Neuronal stem cell (in vitro differentiated cells): ENCODE measurements at regions not wholly inside any gene's neighbourhood (a gene's known extent, or its start where the extent isn't known, plus 50 kb on each side); places are given as distances from the start of the nearest gene placed in this dataset.

ENCODE experiments used
- DNase-seq: peaks from one replicate; pipeline ENCODE4 v3.0.0-alpha.2; 2013; ENCODE audit warnings: low spot score
- H2AFZ ChIP-seq: one replicate; pipeline ENCODE4 v1.6.1; 2013; ENCODE audit warnings: mild to moderate bottlenecking, low read length, inconsistent platforms
- H2AK5ac ChIP-seq: 2 replicates; pipeline ENCODE4 v1.6.1; 2013; ENCODE audit warnings: low read depth, mild to moderate bottlenecking, inconsistent platforms, low read length, moderate library complexity, mixed read lengths
- H2BK120ac ChIP-seq: 2 replicates; pipeline ENCODE4 v1.6.1; 2013; ENCODE audit warnings: low read depth, mild to moderate bottlenecking, inconsistent platforms, low read length, moderate library complexity, mixed read lengths
- H2BK12ac ChIP-seq: one replicate; pipeline ENCODE4 v1.6.1; 2013; ENCODE audit warnings: low read length, inconsistent platforms
- H2BK15ac ChIP-seq: 2 replicates; pipeline ENCODE4 v1.6.1; 2013; ENCODE audit warnings: mild to moderate bottlenecking, low read length, inconsistent platforms, mixed read lengths
- H2BK5ac ChIP-seq: one replicate; pipeline ENCODE4 v1.6.1; 2013; ENCODE audit warnings: inconsistent platforms, mild to moderate bottlenecking, low read length, moderate library complexity
- H3K14ac ChIP-seq: one replicate; pipeline ENCODE4 v1.6.1; 2013; ENCODE audit warnings: low read length, inconsistent platforms
- H3K18ac ChIP-seq: 2 replicates; pipeline ENCODE4 v1.6.1; 2013; ENCODE audit warnings: low read length, inconsistent platforms
- H3K23ac ChIP-seq: 2 replicates; pipeline ENCODE4 v1.6.1; 2013; ENCODE audit warnings: low read depth, mild to moderate bottlenecking, mixed read lengths, low read length, inconsistent platforms; ENCODE audit not compliant: poor library complexity
- H3K27ac ChIP-seq: replicated peaks from 3 replicates; pipeline ENCODE4 v1.5.1; 2013; ENCODE audit warnings: low read length, inconsistent platforms
- H3K27me3 ChIP-seq, 3 experiments: 2 replicates each; pipeline ENCODE4 v1.6.1; 2013; ENCODE audit warnings: low read length in 3 of 3, mild to moderate bottlenecking in 2 of 3, inconsistent platforms in 1 of 3, low read depth in 1 of 3, mixed read lengths in 1 of 3, moderate library complexity in 1 of 3; ENCODE audit not compliant: control insufficient read depth in 3 of 3, insufficient read depth in 3 of 3
- H3K36me3 ChIP-seq, 2 donors: replicated peaks in 1 of 2; 2 replicates each; pipeline ENCODE4 v1.6.1; 2013; ENCODE audit warnings: low read length in 2 of 2; ENCODE audit not compliant: control insufficient read depth in 2 of 2, insufficient read depth in 2 of 2
- H3K4ac ChIP-seq: 2 replicates; pipeline ENCODE4 v1.6.1; 2013; ENCODE audit warnings: inconsistent platforms, mild to moderate bottlenecking, low read length, moderate library complexity
- H3K4me1 ChIP-seq, 2 donors: 1 replicate in 1 of 2; 2 replicates in 1 of 2; pipeline ENCODE4 v1.6.1; 2013; ENCODE audit warnings: low read length in 2 of 2, low read depth in 1 of 2; ENCODE audit not compliant: control insufficient read depth in 2 of 2, insufficient read depth in 1 of 2
- H3K4me2 ChIP-seq: one replicate; pipeline ENCODE4 v1.6.1; 2013; ENCODE audit warnings: mild to moderate bottlenecking, low read length, inconsistent platforms; ENCODE audit not compliant: insufficient read depth, poor library complexity, severe bottlenecking
- H3K4me3 ChIP-seq, 2 donors: 2 replicates each; pipeline ENCODE4 v1.5.1; 2013; ENCODE audit warnings: low read length in 2 of 2, mild to moderate bottlenecking in 2 of 2, inconsistent platforms in 1 of 2, moderate library complexity in 1 of 2
- H3K79me1 ChIP-seq: one replicate; pipeline ENCODE4 v1.6.1; 2013; ENCODE audit warnings: low read depth, mild to moderate bottlenecking, inconsistent platforms, low read length, moderate library complexity
- H3K9ac ChIP-seq: one replicate; pipeline ENCODE4 v1.6.1; 2013; ENCODE audit warnings: mild to moderate bottlenecking, low read depth, low read length, inconsistent platforms; ENCODE audit not compliant: poor library complexity
- H3K9me3 ChIP-seq, 2 donors: replicated peaks in 1 of 2; 2 replicates each; pipeline versions ENCODE3 to v1.6.1; 2013; ENCODE audit warnings: low read length in 2 of 2, mild to moderate bottlenecking in 2 of 2, inconsistent platforms in 1 of 2, low read depth in 1 of 2, mixed read lengths in 1 of 2, moderate library complexity in 1 of 2; ENCODE audit not compliant: control insufficient read depth in 2 of 2, insufficient read depth in 1 of 2
- H4K8ac ChIP-seq: one replicate; pipeline ENCODE4 v1.6.1; 2013; ENCODE audit warnings: low read depth, mild to moderate bottlenecking, inconsistent platforms, low read length, moderate library complexity
- H4K91ac ChIP-seq: one replicate; pipeline ENCODE4 v1.6.1; 2013; ENCODE audit warnings: low read length, low read depth, mild to moderate bottlenecking, inconsistent platforms; ENCODE audit not compliant: poor library complexity
- WGBS, 2 donors: extraction: QIAGEN DNeasy Blood & Tissue Kit; methylation state at CpG; one replicate each; pipeline ENCODE4 v1.1.7; 2013; ENCODE audit warnings: missing lambda C conversion rate in 2 of 2, mixed read lengths in 1 of 2; ENCODE audit not compliant: insufficient read length in 2 of 2, insufficient replicate concordance in 1 of 2; ENCODE audit errors: extremely low coverage in 2 of 2; 5-methylcytosine and 5-hydroxymethylcytosine counted together

DNA sequence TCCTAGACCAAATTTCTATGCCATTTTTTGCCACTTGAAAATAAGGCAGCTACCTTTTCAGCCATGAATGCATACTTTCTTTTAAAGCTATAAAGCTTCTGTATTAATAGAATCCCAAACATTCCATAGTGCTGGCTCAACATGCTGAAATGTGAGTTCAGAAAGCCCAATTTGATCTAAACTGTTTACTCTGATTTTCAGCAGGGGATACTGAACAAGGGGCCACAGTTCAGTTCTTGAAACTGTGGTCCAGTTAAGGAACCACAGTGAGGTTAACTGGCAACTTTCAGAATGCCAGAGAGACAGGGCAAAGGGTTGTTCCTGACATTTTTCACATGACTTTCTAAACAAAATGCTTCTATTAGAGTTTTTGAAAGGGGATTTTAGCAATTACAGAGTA lies 85.7 kb upstream of the COL11A1 start:
- no peak overlapping the region for H4K91ac ChIP-seq
- H2AK5ac ChIP-seq, result no peak overlapping the region
- H3K27ac ChIP-seq, result no peak overlapping the region
- H3K18ac ChIP-seq, result no peak overlapping the region
- no peak overlapping the region for H3K4me3 ChIP-seq
- H2BK5ac ChIP-seq, result no peak overlapping the region
- H3K9ac ChIP-seq, result no peak overlapping the region
- DNase-seq, result no peak
- no peak overlapping the region for H2BK15ac ChIP-seq
- no peak overlapping the region for H3K4me2 ChIP-seq
- H3K14ac ChIP-seq, result no peak overlapping the region
- no peaks in the 10 kb centered on the region for H3K27me3 ChIP-seq
- no peaks in the 10 kb centered on the region for H3K36me3 ChIP-seq
- H4K8ac ChIP-seq, result no peak overlapping the region
- H3K79me1 ChIP-seq, result no peaks in the 10 kb centered on the region
- H3K23ac ChIP-seq, result no peak overlapping the region
- H2AFZ ChIP-seq, result peak overlapping the region; percentile 60
- H3K4ac ChIP-seq, result no peak overlapping the region
- H3K9me3 ChIP-seq, result no peaks in the 10 kb centered on the region
- H3K4me1 ChIP-seq, result no peaks in the 10 kb centered on the region
- H2BK12ac ChIP-seq, result no peak overlapping the region
- H2BK120ac ChIP-seq, result no peak overlapping the region

GRCh38 chr1:103191327-103191726 lies 83.0 kb upstream of the COL11A1 start:
- H3K23ac ChIP-seq, result no peak overlapping the region
- no peaks in the 10 kb centered on the region for H3K4me1 ChIP-seq
- no peak overlapping the region for H4K91ac ChIP-seq
- H2BK12ac ChIP-seq, result no peak overlapping the region
- H3K9ac ChIP-seq, result no peak overlapping the region
- no peak overlapping the region for H4K8ac ChIP-seq
- H3K79me1 ChIP-seq, result no peaks in the 10 kb centered on the region
- no peaks in the 10 kb centered on the region for H3K27me3 ChIP-seq
- WGBS, 2 donors, result no CpG with 5 or more reads among the region's 2 CpGs
- no peak overlapping the region for H3K14ac ChIP-seq
- no peak overlapping the region for H3K27ac ChIP-seq
- H3K4me2 ChIP-seq, result no peak overlapping the region
- H2BK120ac ChIP-seq, result no peak overlapping the region
- H3K4me3 ChIP-seq, result no peak overlapping the region
- H2BK15ac ChIP-seq, result no peak overlapping the region
- DNase-seq, result no peak
- H2BK5ac ChIP-seq, result no peak overlapping the region
- H2AFZ ChIP-seq, result no peak overlapping the region
- H2AK5ac ChIP-seq, result no peak overlapping the region
- H3K4ac ChIP-seq, result no peak overlapping the region
- H3K9me3 ChIP-seq, result no peaks in the 10 kb centered on the region
- H3K18ac ChIP-seq, result no peak overlapping the region
- H3K36me3 ChIP-seq, result no peaks in the 10 kb centered on the region

DNA sequence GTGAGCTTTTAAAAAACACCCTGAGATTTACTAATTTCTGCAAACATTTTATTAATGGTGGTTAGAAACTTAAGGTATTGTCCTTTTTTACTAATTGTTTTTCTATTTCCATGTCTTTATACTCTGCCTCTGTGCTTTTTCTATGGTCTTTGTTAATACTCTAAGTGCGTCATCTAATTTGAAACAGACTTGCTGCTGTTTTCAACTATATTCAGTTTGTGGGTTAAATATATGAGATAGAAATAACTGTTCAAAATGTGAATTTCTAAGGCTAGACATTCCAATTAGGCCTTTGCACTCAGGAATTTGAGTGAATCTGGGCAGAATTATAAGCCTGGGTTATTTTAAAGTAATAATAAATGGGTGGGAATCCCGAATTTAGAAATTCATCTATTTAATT lies 82.4 kb upstream of the COL11A1 start:
- Histone ChIP-seq H2BK12ac (no peak overlapping the region), H3K4me1 (no peaks in the 10 kb centered on the region), H3K18ac (no peak overlapping the region), H3K14ac (no peak overlapping the region), H4K91ac (no peak overlapping the region), H3K9me3 (no peaks in the 10 kb centered on the region), H3K9ac (no peak overlapping the region), H3K36me3 (no peaks in the 10 kb centered on the region), H3K27ac (no peak overlapping the region), H2BK15ac (no peak overlapping the region), H3K23ac (no peak overlapping the region), H2BK120ac (no peak overlapping the region), H3K27me3 (no peaks in the 10 kb centered on the region), H2BK5ac (no peak overlapping the region), H3K79me1 (no peaks in the 10 kb centered on the region), H3K4me3 (no peak overlapping the region), H3K4me2 (no peak overlapping the region), H2AK5ac (no peak overlapping the region), H3K4ac (no peak overlapping the region), H2AFZ (no peak overlapping the region), H4K8ac (no peak overlapping the region)
- DNase-seq, result no peak
- WGBS, 2 donors, result no CpG with 5 or more reads among the region's 2 CpGs

DNA sequence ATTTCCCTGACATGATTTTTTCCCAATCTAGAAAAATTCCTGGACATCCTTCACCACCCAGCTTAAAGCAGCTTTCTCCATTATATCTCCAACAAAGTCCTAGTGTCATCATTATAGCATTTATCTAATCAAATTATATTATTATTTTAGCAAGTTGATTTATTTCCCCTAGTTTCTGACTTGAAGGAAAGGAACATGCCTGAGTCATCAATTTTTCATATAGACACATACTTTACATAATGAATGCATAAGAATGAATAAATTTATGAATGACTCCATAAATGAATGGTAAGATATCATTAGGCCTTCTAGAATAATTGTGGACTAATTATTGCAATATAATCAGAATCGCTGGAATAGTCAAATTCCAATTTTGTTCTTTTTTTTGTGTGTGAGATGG lies 79.4 kb upstream of the COL11A1 start:
- Histone ChIP-seq H2AK5ac (no peak overlapping the region), H3K79me1 (no peaks in the 10 kb centered on the region), H3K27ac (no peak overlapping the region), H2AFZ (no peak overlapping the region), H3K36me3 (no peaks in the 10 kb centered on the region), H2BK120ac (no peak overlapping the region), H3K4me3 (no peak overlapping the region), H3K4me1 (no peaks in the 10 kb centered on the region), H3K18ac (no peak overlapping the region), H3K27me3 (no peaks in the 10 kb centered on the region), H2BK5ac (no peak overlapping the region), H3K9me3 (no peaks in the 10 kb centered on the region), H3K9ac (no peak overlapping the region), H2BK12ac (no peak overlapping the region), H3K4ac (no peak overlapping the region), H3K14ac (no peak overlapping the region), H2BK15ac (no peak overlapping the region), H3K4me2 (no peak overlapping the region), H3K23ac (no peak overlapping the region), H4K91ac (no peak overlapping the region), H4K8ac (no peak overlapping the region)
- WGBS, 2 donors, result no CpG with 5 or more reads among the region's 1 CpG
- DNase-seq, result no peak
